Fibroblast of skin of left biceps (primary cell): ENCODE measurements at regions not wholly inside any gene's neighbourhood (a gene's known extent, or its start where the extent isn't known, plus 50 kb on each side); places are given as distances from the start of the nearest gene placed in this dataset.
A peak's percentile ranks its signal among the peaks of the same experiment; 100 is the strongest.

Experiments used
- DNase-seq, 2 experiments: peaks; one replicate each; pipeline ENCODE4 v3.0.0-alpha.2; 2013; ENCODE audit warnings: low read depth in 2 of 2

GRCh38 chr11:107140983-107141382 is 122.7 kb upstream of the GUCY1A2 start:
- DNase-seq, result no peak

GRCh38 chr11:107139396-107139795 is 121.1 kb upstream of the GUCY1A2 start:
- DNase-seq, result no peak

- DNase-seq, result no peak
Observed at GRCh38 chr11:107136892-107137291, 118.6 kb upstream of the GUCY1A2 start.

- no peak for DNase-seq
Observed at GRCh38 chr11:107131756-107132155, 113.5 kb upstream of the GUCY1A2 start.

GRCh38 chr11:107123022-107123421 is 104.7 kb upstream of the GUCY1A2 start:
- DNase-seq, result no peak

GRCh38 chr11:107118025-107118720 is 99.9 kb upstream of the GUCY1A2 start:
- no peak for DNase-seq

GRCh38 chr11:107116358-107116757 is 98.1 kb upstream of the GUCY1A2 start:
- peak; percentile 1 to 6 for DNase-seq

GRCh38 chr11:107102692-107103477 is 84.6 kb upstream of the GUCY1A2 start:
- DNase-seq, result no peak

GRCh38 chr11:107092667-107093066 is 74.4 kb upstream of the GUCY1A2 start:
- DNase-seq, result no peak

GRCh38 chr11:107078375-107078774 is 60.1 kb upstream of the GUCY1A2 start:
- no peak for DNase-seq

GRCh38 chr11:107076832-107077231 is 58.6 kb upstream of the GUCY1A2 start:
- no peak for DNase-seq

GRCh38 chr11:107071129-107071528 is 52.9 kb upstream of the GUCY1A2 start:
- DNase-seq, result no peak
